ENCODE measurements at regions not wholly inside any gene's neighbourhood (a gene's known extent, or its start where the extent isn't known, plus 50 kb on each side); places are given as distances from the start of the nearest gene placed in this dataset.

DNA sequence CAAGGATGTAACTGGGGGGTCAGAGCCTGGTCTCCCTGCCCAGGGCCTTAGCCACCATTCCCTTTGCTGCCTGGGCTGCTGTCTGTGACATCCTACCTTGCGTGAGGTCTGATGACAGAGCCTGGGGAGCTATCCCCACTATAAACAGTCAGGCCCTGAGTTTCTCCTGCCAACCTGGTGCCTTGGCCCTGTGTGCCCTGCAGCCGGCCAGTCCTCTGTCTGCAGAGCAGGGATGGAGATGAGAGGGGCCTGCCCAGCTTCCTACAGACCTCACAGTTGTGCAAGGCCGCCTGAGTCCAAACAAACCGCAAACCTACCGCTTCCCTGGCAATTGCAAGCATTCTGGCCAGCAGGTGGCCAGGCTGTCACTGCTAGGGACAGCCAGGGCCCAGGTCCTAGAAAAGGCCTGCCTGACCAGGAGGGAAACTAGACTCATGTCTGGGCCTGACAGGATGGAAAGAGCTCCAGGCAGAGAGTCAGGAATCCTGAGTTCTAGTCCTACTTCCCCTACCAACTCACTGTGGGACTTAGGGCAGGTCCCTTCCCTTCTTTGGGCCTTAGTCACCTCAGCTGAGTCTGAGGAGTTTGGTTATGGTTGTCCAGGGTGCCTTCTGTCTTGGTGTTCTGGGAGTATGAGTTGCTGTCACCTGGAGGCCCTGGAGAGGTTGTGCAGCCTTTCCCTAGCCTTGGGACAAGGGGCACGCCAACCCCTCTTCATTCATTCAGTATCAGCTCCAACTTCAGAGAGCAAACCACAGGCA, 86.2 kb downstream of the VEGFA start:
- DNase-seq (ENCODE audit: low read depth) = no peak
- TF ChIP-seq, protein P1, sequence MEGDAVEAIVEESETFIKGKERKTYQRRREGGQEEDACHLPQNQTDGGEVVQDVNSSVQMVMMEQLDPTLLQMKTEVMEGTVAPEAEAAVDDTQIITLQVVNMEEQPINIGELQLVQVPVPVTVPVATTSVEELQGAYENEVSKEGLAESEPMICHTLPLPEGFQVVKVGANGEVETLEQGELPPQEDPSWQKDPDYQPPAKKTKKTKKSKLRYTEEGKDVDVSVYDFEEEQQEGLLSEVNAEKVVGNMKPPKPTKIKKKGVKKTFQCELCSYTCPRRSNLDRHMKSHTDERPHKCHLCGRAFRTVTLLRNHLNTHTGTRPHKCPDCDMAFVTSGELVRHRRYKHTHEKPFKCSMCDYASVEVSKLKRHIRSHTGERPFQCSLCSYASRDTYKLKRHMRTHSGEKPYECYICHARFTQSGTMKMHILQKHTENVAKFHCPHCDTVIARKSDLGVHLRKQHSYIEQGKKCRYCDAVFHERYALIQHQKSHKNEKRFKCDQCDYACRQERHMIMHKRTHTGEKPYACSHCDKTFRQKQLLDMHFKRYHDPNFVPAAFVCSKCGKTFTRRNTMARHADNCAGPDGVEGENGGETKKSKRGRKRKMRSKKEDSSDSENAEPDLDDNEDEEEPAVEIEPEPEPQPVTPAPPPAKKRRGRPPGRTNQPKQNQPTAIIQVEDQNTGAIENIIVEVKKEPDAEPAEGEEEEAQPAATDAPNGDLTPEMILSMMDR (IDR thresholded peaks at IDR 0.05; ENCODE audit: low read depth, low read length, missing control alignments) = peak; percentile 4
- H3K4me3 ChIP-seq (ENCODE audit: low read depth, low read length) = no peak overlapping the region

DNA sequence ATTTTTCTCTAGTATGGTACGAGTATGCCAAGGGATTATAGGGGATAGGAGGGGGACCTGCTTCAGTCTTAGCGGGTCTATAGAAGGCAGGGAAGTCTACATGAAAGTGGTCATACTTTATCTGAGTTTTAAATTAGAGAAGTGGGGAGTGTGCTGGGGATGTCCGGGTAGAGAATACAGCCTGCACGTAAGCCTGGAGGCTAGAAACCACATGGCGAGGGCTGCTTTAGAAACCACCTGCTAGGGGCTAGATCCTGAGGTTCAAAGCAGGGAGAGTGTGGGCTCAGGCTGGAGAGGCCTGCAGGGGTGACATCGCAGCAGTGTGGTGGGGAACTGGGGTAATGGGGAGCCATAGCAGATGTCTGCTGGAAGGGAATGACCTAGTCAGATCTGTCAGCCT, 85.2 kb downstream of the VEGFA start:
- no peak overlapping the region for H3K4me3 ChIP-seq (ENCODE audit: low read depth, low read length)
- no peak for DNase-seq (ENCODE audit: low read depth)
- TF ChIP-seq, protein P1 (IDR thresholded peaks at IDR 0.05; ENCODE audit: low read depth, low read length, missing control alignments) = no peak

DNA sequence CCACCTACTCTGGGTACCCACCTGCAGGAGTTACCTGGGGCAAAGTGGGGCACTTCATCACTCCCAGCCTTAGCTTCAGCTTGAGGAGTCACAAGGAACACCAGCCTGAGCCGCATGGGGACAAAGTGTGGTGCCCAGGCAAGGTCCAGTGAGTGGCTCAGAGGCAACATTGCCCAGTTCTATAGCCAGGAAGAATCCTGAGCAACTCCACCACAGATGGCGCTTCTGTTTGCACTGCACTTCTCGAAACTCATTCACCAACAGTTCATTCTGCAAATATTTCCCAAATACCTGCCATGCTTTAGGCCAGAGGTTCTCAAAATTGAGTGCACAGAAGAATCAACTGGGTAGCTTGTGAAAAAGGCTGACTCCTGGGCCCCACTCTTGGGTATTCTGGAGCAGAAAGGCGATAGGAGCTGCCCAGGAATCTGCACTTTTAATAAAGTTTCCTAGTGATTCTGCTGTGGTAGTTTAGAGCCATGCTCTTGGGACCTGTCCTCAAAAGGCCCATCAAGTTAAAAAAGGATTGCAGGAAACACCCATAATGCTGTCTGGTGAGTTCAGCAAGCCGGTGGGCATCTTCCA, 83.1 kb downstream of the VEGFA start:
- DNase-seq (ENCODE audit: low read depth) = no peak
- H3K4me3 ChIP-seq (ENCODE audit: low read depth, low read length) = no peak overlapping the region
- TF ChIP-seq, protein P1 (IDR thresholded peaks at IDR 0.05; ENCODE audit: low read depth, low read length, missing control alignments) = no peak

DNA sequence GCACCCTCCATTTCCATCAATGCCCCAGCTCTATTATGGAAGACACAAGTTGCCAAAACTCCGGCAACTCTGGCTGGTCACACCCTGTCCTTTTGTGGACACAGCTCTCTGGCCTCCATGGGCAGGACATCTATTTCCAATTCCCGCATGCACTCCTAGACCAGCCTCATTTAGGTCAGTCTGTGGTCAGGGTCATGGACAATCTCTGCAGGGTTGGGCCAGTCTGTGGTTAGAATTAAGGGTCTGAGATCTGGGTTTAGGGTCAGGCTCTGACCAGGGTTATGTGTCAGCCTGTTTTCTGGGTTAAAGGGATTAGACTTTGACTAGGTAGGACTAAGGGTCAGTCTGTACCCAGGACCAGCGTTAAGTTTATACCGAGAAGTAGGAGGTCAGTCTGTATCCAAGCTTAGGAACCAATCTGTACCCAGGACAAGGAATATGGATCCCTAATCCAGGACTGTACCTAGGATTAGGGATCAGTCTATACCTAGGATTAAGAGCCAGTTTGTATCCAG, 82.4 kb downstream of the VEGFA start:
- H3K4me3 ChIP-seq (ENCODE audit: low read depth, low read length) = no peak overlapping the region
- TF ChIP-seq, protein P1 (IDR thresholded peaks at IDR 0.05; ENCODE audit: low read depth, low read length, missing control alignments) = no peak
- no peak for DNase-seq (ENCODE audit: low read depth)

DNA sequence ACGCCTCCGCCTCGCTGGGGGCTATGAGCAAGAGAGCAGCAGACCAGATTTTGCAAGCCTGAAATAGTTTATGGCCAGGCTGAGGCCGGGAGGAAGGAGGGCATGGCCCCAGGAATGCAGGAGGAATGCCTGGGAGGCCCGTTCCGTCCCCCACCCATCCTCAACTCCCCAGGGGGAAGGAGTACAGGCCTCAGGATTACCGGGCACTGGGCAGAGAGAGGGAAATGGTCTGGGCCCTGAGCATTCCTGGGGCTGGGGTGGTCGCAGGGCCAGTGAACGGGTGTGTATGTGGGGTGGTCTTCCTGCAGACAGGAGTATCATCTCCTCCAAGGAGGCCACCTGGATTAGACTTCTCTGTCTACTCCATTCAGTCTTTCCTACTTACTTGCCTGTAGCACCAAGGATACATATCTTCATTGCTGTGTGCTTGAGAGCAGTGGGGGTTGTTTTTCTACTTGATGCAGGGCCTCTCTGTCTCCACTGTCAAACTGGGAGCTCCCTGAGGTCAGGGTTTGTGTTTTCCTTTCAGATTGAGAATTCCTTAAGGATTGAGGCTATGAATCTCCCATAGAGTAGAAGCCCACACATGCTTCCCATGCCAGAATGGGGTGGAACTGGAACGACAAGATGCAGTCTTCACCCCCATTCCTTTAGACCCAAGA, 81.3 kb downstream of the VEGFA start:
- no peak for DNase-seq (ENCODE audit: low read depth)
- TF ChIP-seq, protein P1 (IDR thresholded peaks at IDR 0.05; ENCODE audit: low read depth, low read length, missing control alignments) = no peak
- H3K4me3 ChIP-seq (ENCODE audit: low read depth, low read length) = no peak overlapping the region

DNA sequence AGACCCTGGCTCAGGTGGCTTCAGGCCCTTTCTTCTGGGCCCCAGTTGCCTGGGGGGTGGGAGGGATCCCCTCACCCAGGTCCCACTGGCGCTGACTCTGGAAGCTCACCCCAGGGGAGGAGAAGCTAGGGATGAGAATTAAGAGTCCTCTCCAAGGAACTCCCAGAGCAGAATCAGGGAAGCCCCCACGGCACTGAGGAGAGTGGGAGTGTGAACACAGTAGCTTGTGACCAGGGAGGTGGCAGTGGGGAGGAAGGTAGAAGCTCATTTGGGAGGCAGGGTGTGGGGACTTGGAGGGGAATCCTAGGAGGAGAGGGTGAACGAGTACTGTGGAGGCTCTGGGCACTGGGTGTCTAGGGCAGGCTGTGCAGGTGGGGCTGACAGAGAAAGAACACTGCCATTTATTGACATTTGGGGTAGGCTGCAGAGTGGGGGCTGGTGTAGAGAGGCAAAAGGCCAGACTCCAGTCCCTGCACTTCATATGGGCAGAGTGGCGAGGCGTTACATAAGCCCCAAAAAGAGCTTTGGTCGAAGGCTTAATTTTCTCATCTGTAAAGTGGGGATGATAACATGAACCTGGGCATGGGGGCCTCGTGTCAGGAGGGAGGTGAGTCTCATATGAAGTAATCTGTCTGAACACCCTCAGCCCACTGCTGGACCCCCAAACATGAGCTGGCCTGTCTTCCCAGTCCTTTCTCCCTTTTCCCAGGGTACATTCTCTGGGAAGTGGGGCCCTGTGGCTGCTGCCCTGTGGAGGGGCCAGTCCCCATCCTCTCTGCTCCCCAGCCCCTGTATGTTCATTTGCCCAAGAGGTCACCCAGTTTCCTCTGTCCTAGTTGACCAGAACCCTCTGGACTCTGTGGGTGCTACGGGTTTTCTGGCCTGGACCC, 80.5 kb downstream of the VEGFA start:
- no peak overlapping the region for H3K4me3 ChIP-seq (ENCODE audit: low read depth, low read length)
- TF ChIP-seq, protein P1 (IDR thresholded peaks at IDR 0.05; ENCODE audit: low read depth, low read length, missing control alignments) = no peak
- no peak for DNase-seq (ENCODE audit: low read depth)
